GM12892 (cell line): ENCODE measurements at regions not wholly inside any gene's neighbourhood (a gene's known extent, or its start where the extent isn't known, plus 50 kb on each side); places are given as distances from the start of the nearest gene placed in this dataset.

Experiments used
- POLR2A ChIP-seq: IDR thresholded peaks from 2 replicates; pipeline ENCODE4 v1.6.1; 2011; ENCODE audit warnings: low read depth, low read length, control low read depth
- POLR2AphosphoS5 ChIP-seq: IDR thresholded peaks from 2 replicates; pipeline ENCODE4 v1.6.1; 2011; ENCODE audit warnings: low read depth, low read length, control low read depth
- TAF1 ChIP-seq: IDR thresholded peaks from 2 replicates; pipeline ENCODE4 v1.6.1; 2011; ENCODE audit warnings: low read depth, mild to moderate bottlenecking, control low read depth, low read length, borderline replicate concordance

DNA sequence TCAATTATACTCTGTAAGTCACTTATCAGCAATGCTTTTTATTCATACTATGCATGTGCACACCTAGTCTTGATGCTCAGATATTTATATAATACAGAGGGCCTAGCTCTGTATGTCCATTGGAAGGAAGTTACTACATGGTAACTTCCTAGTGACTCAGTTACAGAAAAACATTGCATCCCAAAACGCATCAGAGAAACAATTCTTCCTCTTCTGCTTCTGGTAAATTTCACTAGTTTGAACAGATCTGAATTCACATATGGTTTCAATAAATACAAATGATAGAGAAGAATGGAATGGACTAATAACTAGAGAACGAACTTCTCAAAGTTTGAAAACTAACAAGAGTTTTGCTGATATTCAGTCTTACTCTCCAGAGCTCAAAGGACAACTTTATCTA is 811.3 kb upstream of the ADGRL2 start:
- TF ChIP-seq POLR2AphosphoS5, result no peak
- no peak for TF ChIP-seq POLR2A
- no peak for TF ChIP-seq TAF1
